GM18873 (cell line): ENCODE measurements at regions not wholly inside any gene's neighbourhood (a gene's known extent, or its start where the extent isn't known, plus 50 kb on each side); places are given as distances from the start of the nearest gene placed in this dataset.
"Not testable (repeated sequence)": the region's sequence is repeated elsewhere in the genome, so short reads cannot be mapped to it uniquely, and the experiment has no call there.

Experiments used
- ATAC-seq: cut with Tn5 transposase; IDR thresholded peaks from one replicate; pipeline ENCODE4 v1.9.1; 2021; ENCODE audit warnings: mild to moderate bottlenecking, moderate library complexity, moderate number of reproducible peaks; ENCODE audit not compliant: unreplicated experiment, low FRiP score

GRCh38 chr13:50225193-50226155 is 210.2 kb downstream of the KCNRG start:
- ATAC-seq: no peak

GRCh38 chr13:50226515-50227155 is 211.4 kb downstream of the KCNRG start:
- ATAC-seq: peak; percentile 47

GRCh38 chr13:50227361-50227760 is 212.1 kb downstream of the KCNRG start:
- no peak for ATAC-seq

DNA sequence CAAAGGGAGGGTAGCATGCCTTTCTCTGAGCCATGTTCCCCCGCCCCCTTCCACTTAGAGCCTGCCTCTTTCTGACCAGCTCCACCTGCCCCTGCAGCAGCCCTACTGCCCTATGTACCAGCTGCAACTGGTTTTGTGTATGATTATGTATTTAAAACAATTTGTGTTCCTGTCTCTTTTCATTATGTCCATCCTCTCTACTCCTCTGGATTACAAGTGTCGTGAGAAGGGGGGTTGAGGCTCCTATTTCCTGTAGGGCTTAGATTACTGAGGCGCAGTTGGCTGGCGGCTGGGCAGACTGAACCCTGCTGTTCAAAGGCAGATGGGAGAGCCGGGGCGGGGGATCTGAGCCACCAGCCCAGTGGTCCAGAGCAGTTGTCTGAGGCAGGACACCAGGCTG is 213.3 kb downstream of the KCNRG start:
- no peak for ATAC-seq

DNA sequence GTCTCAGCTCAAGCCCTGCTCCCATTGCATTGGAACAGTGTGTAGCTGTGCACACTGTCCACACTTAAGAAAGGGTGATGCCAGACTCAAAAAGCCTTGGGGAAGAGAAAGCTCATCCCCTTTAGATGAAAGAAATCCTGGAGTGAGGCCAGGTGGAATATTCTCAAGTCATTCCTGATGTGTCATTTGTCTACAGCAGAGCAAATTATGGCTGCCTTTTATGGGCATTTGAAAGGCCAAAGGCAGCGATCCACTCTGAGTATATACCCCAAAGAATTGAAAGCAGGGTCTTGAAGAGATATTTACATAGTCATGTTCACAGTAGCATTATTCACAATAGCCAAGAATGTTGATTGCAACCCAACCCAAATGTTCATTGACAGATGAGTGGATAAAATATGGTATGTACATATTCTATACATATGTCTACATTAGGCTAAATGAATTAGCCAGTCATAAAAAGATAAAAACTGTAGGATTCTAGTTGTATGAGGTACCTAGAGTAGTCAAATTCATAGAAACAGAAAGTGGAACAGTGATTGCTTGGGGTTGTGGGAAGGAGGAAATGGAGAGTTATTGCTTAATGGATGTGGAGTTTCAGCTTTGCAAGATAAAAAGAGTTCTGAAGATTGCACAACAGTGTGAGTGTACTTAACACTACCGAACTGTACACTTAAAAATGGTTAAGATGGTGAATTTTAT is 214.9 kb downstream of the KCNRG start:
- ATAC-seq: no peak

GRCh38 chr13:50230662-50230978 is 215.4 kb downstream of the KCNRG start:
- no peak for ATAC-seq

GRCh38 chr13:50233574-50233973 is 218.3 kb downstream of the KCNRG start:
- ATAC-seq: not testable (repeated sequence)

DNA sequence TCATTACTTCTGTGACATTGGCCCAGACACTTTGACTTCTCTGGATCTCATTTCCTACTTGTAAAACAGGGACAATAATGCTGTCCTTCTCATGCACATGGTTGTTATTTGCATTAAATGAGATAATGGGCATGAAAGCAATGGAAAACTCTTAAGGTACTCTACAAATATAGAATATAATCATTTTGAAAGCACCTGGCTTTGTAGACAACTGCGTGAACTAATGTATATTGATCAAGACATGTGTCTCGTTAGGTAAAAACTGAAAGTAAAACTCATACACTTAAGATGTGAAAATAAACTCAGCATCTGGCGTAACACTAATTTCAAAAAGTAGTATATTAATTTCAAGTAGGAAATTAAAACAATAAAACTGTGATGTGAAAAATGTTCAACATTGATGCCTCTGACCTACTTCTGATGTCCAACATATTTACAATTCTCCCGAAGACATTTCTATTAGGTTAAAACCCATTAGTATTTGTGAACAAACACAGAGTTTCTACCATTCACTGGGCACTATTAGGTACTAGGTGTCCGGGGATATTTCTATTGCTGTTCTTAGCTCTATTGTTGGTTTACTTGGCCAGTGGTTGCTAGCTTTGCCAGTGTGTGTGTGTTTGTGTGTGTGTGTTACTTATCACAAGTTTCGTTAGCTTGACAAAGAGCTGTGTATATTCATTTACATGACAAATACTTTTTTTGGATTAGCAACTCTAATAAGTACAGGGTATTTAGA is 220.5 kb downstream of the KCNRG start:
- ATAC-seq: no peak

GRCh38 chr13:50236898-50237318 is 221.7 kb downstream of the KCNRG start:
- ATAC-seq: peak; percentile 94

GRCh38 chr13:50238922-50239321 is 223.7 kb downstream of the KCNRG start:
- ATAC-seq: no peak

DNA sequence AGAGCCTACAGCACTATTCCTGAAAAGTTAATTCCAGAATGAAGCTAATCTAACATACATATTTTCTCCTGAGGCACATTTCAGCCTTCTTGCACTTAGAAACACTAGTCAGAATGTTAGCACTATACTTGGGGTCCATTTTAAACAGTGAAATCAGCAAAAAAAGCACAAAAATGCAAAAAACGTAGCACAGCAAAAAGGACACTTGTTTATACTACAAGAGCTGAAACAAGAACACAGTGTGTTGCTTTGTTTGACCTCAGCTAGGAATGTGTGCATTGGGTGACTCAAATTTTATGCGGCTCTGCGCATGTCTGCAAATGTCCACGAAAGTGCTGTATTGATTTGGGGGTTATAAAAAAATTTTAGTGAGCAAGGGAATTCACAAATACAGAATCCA is 226.2 kb downstream of the KCNRG start:
- no peak for ATAC-seq

GRCh38 chr13:50243931-50244330 is 228.7 kb downstream of the KCNRG start:
- no peak for ATAC-seq

DNA sequence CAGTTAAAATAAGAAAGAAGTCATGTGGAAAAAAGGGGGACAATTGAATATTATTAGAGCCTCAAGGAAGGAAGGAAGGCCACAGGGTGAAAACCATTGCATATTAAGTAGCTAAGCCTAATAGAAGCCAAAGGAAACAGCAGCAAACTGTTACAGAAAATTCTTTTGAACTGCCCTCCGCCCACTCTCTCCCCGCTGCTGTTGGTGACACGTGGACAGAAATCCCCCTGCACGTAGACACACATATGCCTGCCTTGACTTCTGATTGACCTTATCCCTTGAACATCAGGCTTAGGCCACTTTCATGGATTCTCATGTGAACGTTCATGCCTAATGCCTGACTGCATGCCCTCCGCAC is 229.1 kb downstream of the KCNRG start:
- ATAC-seq: no peak

GRCh38 chr13:50244713-50245574 is 229.7 kb downstream of the KCNRG start:
- ATAC-seq: peak; percentile 97

GRCh38 chr13:50247223-50247622 is 232.0 kb downstream of the KCNRG start:
- no peak for ATAC-seq

DNA sequence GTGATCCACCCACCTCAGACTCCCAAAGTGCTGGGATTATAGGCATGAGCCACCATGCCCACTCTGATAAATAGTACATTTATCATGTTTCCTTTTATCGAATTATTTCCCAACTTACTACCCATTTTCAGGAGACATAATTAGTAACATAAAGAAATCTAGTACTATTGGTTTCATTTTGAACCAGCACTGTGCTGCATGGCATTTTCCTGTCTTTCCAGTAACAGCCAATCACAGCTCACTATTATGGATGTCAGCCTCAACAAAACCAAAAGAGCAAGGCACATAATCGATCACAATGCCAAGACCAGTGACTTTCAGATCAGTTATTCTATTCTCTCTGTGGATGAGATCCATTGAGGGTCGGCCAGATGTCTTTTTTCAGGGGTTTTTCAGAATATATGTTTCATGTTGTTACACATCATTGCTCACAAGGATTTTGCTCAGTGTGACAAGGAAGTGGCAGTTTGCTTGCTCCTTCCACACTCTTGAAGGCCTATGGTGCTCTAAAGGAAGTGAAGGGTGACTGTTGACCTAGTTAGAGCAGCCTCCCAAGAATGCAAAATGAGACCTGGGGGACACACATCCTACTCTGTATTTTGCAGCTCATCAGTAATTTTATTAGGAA is 233.4 kb downstream of the KCNRG start:
- no peak for ATAC-seq

- ATAC-seq: no peak
Observed at GRCh38 chr13:50249144-50249521, 233.9 kb downstream of the KCNRG start.

DNA sequence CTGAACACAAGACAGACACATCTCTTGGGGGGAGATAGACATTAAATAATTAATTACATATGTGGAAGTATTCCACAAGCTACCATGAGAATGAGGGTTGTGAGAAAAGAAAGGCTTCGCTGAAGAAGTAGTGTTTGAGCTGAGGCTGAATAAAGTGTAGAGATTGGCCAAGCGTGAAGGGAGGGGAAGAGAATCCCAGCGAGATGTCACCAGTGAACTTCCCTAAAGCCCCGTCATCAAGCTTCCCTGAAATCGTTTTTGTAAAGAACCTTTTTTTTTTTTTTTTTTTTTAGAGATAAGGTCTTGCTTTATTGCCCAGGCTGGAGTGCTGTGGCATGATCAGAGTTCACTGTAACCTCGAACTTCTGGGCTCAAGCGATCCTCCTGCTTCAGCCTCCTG is 235.2 kb downstream of the KCNRG start:
- no peak for ATAC-seq

DNA sequence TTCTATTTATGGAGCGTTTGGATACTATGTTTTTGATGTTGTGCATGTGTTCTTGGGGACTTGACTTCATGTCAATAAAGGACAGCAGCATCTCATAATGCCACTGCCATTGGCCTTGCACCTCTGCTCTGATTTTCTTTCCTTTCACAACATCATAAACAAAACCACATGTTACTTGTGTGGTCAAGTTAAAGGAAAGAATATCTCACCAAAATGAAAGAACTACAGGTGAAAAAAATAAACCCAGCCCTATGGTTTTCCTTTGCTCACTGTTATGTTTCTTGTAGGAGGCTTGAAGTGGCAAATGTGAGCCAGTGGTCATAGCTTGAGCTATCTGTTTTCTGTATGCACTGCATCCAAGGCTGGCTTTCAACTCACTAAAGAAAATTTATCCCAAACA is 240.4 kb downstream of the KCNRG start:
- ATAC-seq: no peak
